Neural crest cell (in vitro differentiated cells): ENCODE measurements at regions not wholly inside any gene's neighbourhood (a gene's known extent, or its start where the extent isn't known, plus 50 kb on each side); places are given as distances from the start of the nearest gene placed in this dataset.

Experiments
- DNase-seq: peaks from one replicate; pipeline ENCODE4 v3.0.0; 2021; ENCODE audit warnings: low read depth, mixed read lengths, low spot score
- H3K27ac Mint-ChIP-seq: one replicate; pipeline ENCODE4 v1.8.0; 2021; ENCODE audit warnings: mild to moderate bottlenecking, mixed read lengths; ENCODE audit not compliant: unreplicated experiment
- H3K27me3 Mint-ChIP-seq: 2 replicates; pipeline ENCODE4 v1.8.0; 2021; ENCODE audit warnings: low read depth, mild to moderate bottlenecking, mixed read lengths
- H3K36me3 Mint-ChIP-seq: 2 replicates; pipeline ENCODE4 v1.8.0; 2021; ENCODE audit warnings: low read depth, mild to moderate bottlenecking, mixed read lengths
- H3K4me1 Mint-ChIP-seq: 2 replicates; pipeline ENCODE4 v1.8.0; 2021; ENCODE audit warnings: mixed read lengths
- H3K4me3 Mint-ChIP-seq: one replicate; pipeline ENCODE4 v1.8.0; 2021; ENCODE audit warnings: mild to moderate bottlenecking, mixed read lengths
- H3K9me3 Mint-ChIP-seq: 2 replicates; pipeline ENCODE4 v1.8.0; 2021; ENCODE audit warnings: mixed read lengths
- CTCF ChIP-seq: fragments of 200-600 bp; sonication (generic); conservative IDR thresholded peaks from 2 replicates; pipeline ENCODE4 v1.5.0; 2021; ENCODE audit warnings: antibody characterized with exemption, mild to moderate bottlenecking

- Mint-ChIP-seq H3K27me3 (no peaks in the 10 kb centered on the region), H3K4me1 (no peaks in the 10 kb centered on the region), H3K27ac (no peak overlapping the region), H3K9me3 (no peaks in the 10 kb centered on the region), H3K36me3 (no peaks in the 10 kb centered on the region), H3K4me3 (no peak overlapping the region)
- TF ChIP-seq CTCF = no peak
- DNase-seq = no peak
Observed at GRCh38 chr18:68284236-68284780, 430.6 kb downstream of the TMX3 start.

GRCh38 chr18:68283834-68284233 lies 431.1 kb downstream of the TMX3 start:
- no peaks in the 10 kb centered on the region for H3K9me3 Mint-ChIP-seq
- no peak for TF ChIP-seq CTCF
- no peaks in the 10 kb centered on the region for H3K4me1 Mint-ChIP-seq
- no peak overlapping the region for H3K27ac Mint-ChIP-seq
- H3K27me3 Mint-ChIP-seq = no peaks in the 10 kb centered on the region
- H3K4me3 Mint-ChIP-seq = no peak overlapping the region
- no peak for DNase-seq
- H3K36me3 Mint-ChIP-seq = no peaks in the 10 kb centered on the region

- no peak overlapping the region for H3K4me3 Mint-ChIP-seq
- no peak for DNase-seq
- no peak overlapping the region for H3K27ac Mint-ChIP-seq
- H3K4me1 Mint-ChIP-seq = no peaks in the 10 kb centered on the region
- H3K9me3 Mint-ChIP-seq = peaks cover 2% of the 10 kb centered on the region
- TF ChIP-seq CTCF = no peak
- no peaks in the 10 kb centered on the region for H3K27me3 Mint-ChIP-seq
- no peaks in the 10 kb centered on the region for H3K36me3 Mint-ChIP-seq
Observed at GRCh38 chr18:68282232-68282631, 432.7 kb downstream of the TMX3 start.

- H3K4me1 Mint-ChIP-seq = no peaks in the 10 kb centered on the region
- TF ChIP-seq CTCF = no peak
- no peak overlapping the region for H3K4me3 Mint-ChIP-seq
- no peaks in the 10 kb centered on the region for H3K27me3 Mint-ChIP-seq
- no peaks in the 10 kb centered on the region for H3K36me3 Mint-ChIP-seq
- H3K27ac Mint-ChIP-seq = no peak overlapping the region
- H3K9me3 Mint-ChIP-seq = peaks cover 2% of the 10 kb centered on the region
- no peak for DNase-seq
Observed at GRCh38 chr18:68275616-68276015, 439.3 kb downstream of the TMX3 start.

- H3K27me3 Mint-ChIP-seq = no peaks in the 10 kb centered on the region
- H3K4me3 Mint-ChIP-seq = no peak overlapping the region
- H3K4me1 Mint-ChIP-seq = no peaks in the 10 kb centered on the region
Observed at GRCh38 chr18:68270017-68270416, 444.9 kb downstream of the TMX3 start.

More at GRCh38 chr18:68270017-68270416, 444.9 kb downstream of the TMX3 start:
- DNase-seq = no peak
- TF ChIP-seq CTCF = no peak
- no peak overlapping the region for H3K27ac Mint-ChIP-seq
- no peaks in the 10 kb centered on the region for H3K36me3 Mint-ChIP-seq
- H3K9me3 Mint-ChIP-seq = no peaks in the 10 kb centered on the region
